ENCODE measurements at regions not wholly inside any gene's neighbourhood (a gene's known extent, or its start where the extent isn't known, plus 50 kb on each side); places are given as distances from the start of the nearest gene placed in this dataset.

GRCh38 chr11:127424661-127425060 is 424.1 kb upstream of the KIRREL3 start:
- H3K79me2 ChIP-seq (ENCODE audit: control insufficient read depth, low read length): no peaks in the 10 kb centered on the region
- no peaks in the 10 kb centered on the region for H4K20me1 ChIP-seq (ENCODE audit: control insufficient read depth, insufficient read depth, low read depth, low read length)
- no peaks in the 10 kb centered on the region for H3F3A ChIP-seq (ENCODE audit: control insufficient read depth, insufficient read depth)
- TF ChIP-seq CTCF (IDR thresholded peaks at IDR 0.05; ENCODE audit: low read depth, low read length, poor library complexity, severe bottlenecking) (no peak), EZH2phosphoT487 (IDR thresholded peaks at IDR 0.05; ENCODE audit: borderline replicate concordance, low read length) (no peak)
- H3K4me3 ChIP-seq (ENCODE audit: low read length): no peak overlapping the region
- no peaks in the 10 kb centered on the region for H3K9me2 ChIP-seq (replicated peaks; ENCODE audit: control insufficient read depth, low read length)
- no peaks in the 10 kb centered on the region for H3K9me3 ChIP-seq (ENCODE audit: control insufficient read depth, insufficient read depth, low read length)
- no peaks in the 10 kb centered on the region for H3K27me3 ChIP-seq (ENCODE audit: control insufficient read depth, low read length)
- no peak overlapping the region for H3K27ac ChIP-seq (ENCODE audit: low read depth, low read length)
- no peaks in the 10 kb centered on the region for H3K4me1 ChIP-seq (ENCODE audit: control insufficient read depth, low read length)
- no peak overlapping the region for H3K4me2 ChIP-seq (ENCODE audit: low read length)
- no peaks in the 10 kb centered on the region for H3K36me3 ChIP-seq (ENCODE audit: control insufficient read depth, low read length)

- H3K4me1 ChIP-seq (ENCODE audit: control insufficient read depth, low read length): no peaks in the 10 kb centered on the region
- no peak overlapping the region for H3K27ac ChIP-seq (ENCODE audit: low read depth, low read length)
- no peaks in the 10 kb centered on the region for H3K36me3 ChIP-seq (ENCODE audit: control insufficient read depth, low read length)
- H3K4me2 ChIP-seq (ENCODE audit: low read length): no peak overlapping the region
- no peak overlapping the region for H3K4me3 ChIP-seq (ENCODE audit: low read length)
- H4K20me1 ChIP-seq (ENCODE audit: control insufficient read depth, insufficient read depth, low read depth, low read length): no peaks in the 10 kb centered on the region
- TF ChIP-seq CTCF (IDR thresholded peaks at IDR 0.05; ENCODE audit: low read depth, low read length, poor library complexity, severe bottlenecking): no peak
- TF ChIP-seq EZH2phosphoT487 (IDR thresholded peaks at IDR 0.05; ENCODE audit: borderline replicate concordance, low read length): no peak
- no peaks in the 10 kb centered on the region for H3K9me3 ChIP-seq (ENCODE audit: control insufficient read depth, insufficient read depth, low read length)
- H3F3A ChIP-seq (ENCODE audit: control insufficient read depth, insufficient read depth): no peaks in the 10 kb centered on the region
- H3K9me2 ChIP-seq (replicated peaks; ENCODE audit: control insufficient read depth, low read length): no peaks in the 10 kb centered on the region
- no peaks in the 10 kb centered on the region for H3K27me3 ChIP-seq (ENCODE audit: control insufficient read depth, low read length)
- H3K79me2 ChIP-seq (ENCODE audit: control insufficient read depth, low read length): no peaks in the 10 kb centered on the region
Measured at GRCh38 chr11:127420139-127420538, 419.6 kb upstream of the KIRREL3 start.

DNA sequence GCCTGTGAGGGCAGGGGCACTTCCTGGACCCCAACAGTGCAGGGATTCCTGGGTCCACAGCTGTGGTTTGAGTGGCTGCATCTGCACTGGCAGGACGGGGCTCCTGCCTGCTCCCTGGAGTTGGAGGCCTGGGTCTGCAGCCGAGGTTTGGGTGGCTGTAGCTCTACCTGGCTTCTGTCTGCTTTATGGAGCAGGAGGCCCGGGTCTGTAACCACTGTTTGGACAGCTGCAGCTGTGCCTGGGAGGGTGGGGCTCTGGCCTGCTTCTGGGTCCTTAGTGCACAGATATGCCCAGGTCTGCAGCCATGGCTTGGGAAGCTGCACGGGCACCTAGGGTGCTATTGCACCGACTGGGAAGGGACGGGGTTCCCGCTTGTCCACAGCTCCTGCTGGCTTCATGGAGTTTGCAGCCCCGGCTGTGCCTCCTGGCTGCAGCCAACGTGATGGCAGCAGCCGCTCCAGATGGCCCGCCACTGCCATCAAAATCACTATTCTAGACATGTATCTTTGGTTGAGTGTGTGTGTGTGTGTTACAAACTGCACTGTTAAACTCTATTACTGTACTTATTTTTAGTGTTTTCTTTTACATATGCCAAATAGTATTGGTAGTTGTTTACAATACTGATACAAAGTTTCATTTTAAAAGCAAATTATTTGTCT is 412.3 kb upstream of the KIRREL3 start:
- no peaks in the 10 kb centered on the region for H3K27me3 ChIP-seq (ENCODE audit: control insufficient read depth, low read length)
- no peaks in the 10 kb centered on the region for H3F3A ChIP-seq (ENCODE audit: control insufficient read depth, insufficient read depth)
- no peak overlapping the region for H3K4me3 ChIP-seq (ENCODE audit: low read length)
- no peaks in the 10 kb centered on the region; the same call in 1 of the 2 replicates for H3K9me3 ChIP-seq (ENCODE audit: control insufficient read depth, insufficient read depth, low read length)
- no peak overlapping the region for H3K4me2 ChIP-seq (ENCODE audit: low read length)
- H3K4me1 ChIP-seq (ENCODE audit: control insufficient read depth, low read length): no peaks in the 10 kb centered on the region
- no peaks in the 10 kb centered on the region for H3K9me2 ChIP-seq (replicated peaks; ENCODE audit: control insufficient read depth, low read length)
- no peaks in the 10 kb centered on the region for H4K20me1 ChIP-seq (ENCODE audit: control insufficient read depth, insufficient read depth, low read depth, low read length)
- H3K36me3 ChIP-seq (ENCODE audit: control insufficient read depth, low read length): no peaks in the 10 kb centered on the region
- H3K79me2 ChIP-seq (ENCODE audit: control insufficient read depth, low read length): no peaks in the 10 kb centered on the region
- H3K27ac ChIP-seq (ENCODE audit: low read depth, low read length): no peak overlapping the region
- TF ChIP-seq EZH2phosphoT487 (IDR thresholded peaks at IDR 0.05; ENCODE audit: borderline replicate concordance, low read length): no peak
- no peak for TF ChIP-seq CTCF (IDR thresholded peaks at IDR 0.05; ENCODE audit: low read depth, low read length, poor library complexity, severe bottlenecking)

Data from DOHH2 (cell line).